Gastrocnemius medialis (tissue), 4 donors: ENCODE measurements at regions not wholly inside any gene's neighbourhood (a gene's known extent, or its start where the extent isn't known, plus 50 kb on each side); places are given as distances from the start of the nearest gene placed in this dataset.
"Not testable (repeated sequence)": the region's sequence is repeated elsewhere in the genome, so short reads cannot be mapped to it uniquely, and the experiment has no call there.

ENCODE experiments used
- ATAC-seq, 2 donors: fragments of 150-250 bp; one replicate each; pipeline ENCODE4 v1.9.1; 2016
- DNase-seq, 2 donors: peaks; one replicate each; pipeline ENCODE4 v3.0.0-alpha.2; 2019
- H3K27ac ChIP-seq, 4 donors: fragments of 200-600 bp; sonication (generic); 1 replicate in 1 of 4; 2 replicates in 3 of 4; pipeline ENCODE4 v1.5.1; 2016 to 2018; ENCODE audit warnings: mild to moderate bottlenecking in 2 of 4, moderate library complexity in 1 of 4
- H3K27me3 ChIP-seq, 3 donors: fragments of 200-600 bp; sonication (generic) in 2 of 3; 1 replicate in 1 of 3; 2 replicates in 2 of 3; pipeline versions ENCODE4 v1.5.1 to v1.6.0; 2016 to 2019; ENCODE audit warnings: mild to moderate bottlenecking in 1 of 3, moderate library complexity in 1 of 3
- H3K36me3 ChIP-seq, 2 donors: fragments of 200-600 bp; sonication (generic) in 1 of 2; one replicate each; pipeline ENCODE4 v1.5.1; 2017 to 2018
- H3K4me1 ChIP-seq, 2 donors: fragments of 200-600 bp; sonication (generic) in 1 of 2; one replicate each; pipeline ENCODE4 v1.5.1; 2016 to 2017; ENCODE audit warnings: mild to moderate bottlenecking in 2 of 2
- H3K4me3 ChIP-seq, 4 donors: fragments of 200-600 bp; sonication (generic) in 3 of 4; 1 replicate in 1 of 4; 2 replicates in 3 of 4; pipeline ENCODE4 v1.5.1; 2016 to 2019; ENCODE audit warnings: mild to moderate bottlenecking in 2 of 4
- H3K9me3 ChIP-seq, 3 donors: fragments of 200-600 bp; sonication (generic) in 2 of 3; 1 replicate in 1 of 3; 2 replicates in 2 of 3; pipeline ENCODE4 v1.5.1; 2016 to 2019
- POLR2A ChIP-seq, 2 donors: fragments of 450-650 bp; IDR thresholded peaks; one replicate each; pipeline ENCODE4 v1.6.1; 2017; ENCODE audit warnings: antibody characterized with exemption in 2 of 2, mild to moderate bottlenecking in 2 of 2, moderate library complexity in 2 of 2
- in situ Hi-C, 4 donors: fragments of 200-750 bp; cut with MboI; loops; one replicate each; pipeline versions ENCODE4 v1.15.0 to v1.8.0; 2017; ENCODE audit warnings: low sequenced_read_pairs in 4 of 4
- intact Hi-C: fragments of 100-400 bp; cut with DNase I; formaldehyde crosslinking; loops from one replicate; pipeline ENCODE4 v1.15.1; 2023; ENCODE audit warnings: low total_unique reads
- TF ChIP-seq, protein P1 (sequence below), 5 experiments: fragments of 450-650 bp in 3 of 5; fragments of 200-600 bp in 2 of 5; sonication (generic) in 2 of 5; IDR thresholded peaks in 4 of 5; conservative IDR thresholded peaks in 1 of 5; 1 replicate in 4 of 5; 2 replicates in 1 of 5; pipeline ENCODE4 v1.5.1; 2016 to 2019; ENCODE audit warnings: antibody characterized with exemption in 5 of 5, mild to moderate bottlenecking in 3 of 5, moderate library complexity in 3 of 5

DNA sequence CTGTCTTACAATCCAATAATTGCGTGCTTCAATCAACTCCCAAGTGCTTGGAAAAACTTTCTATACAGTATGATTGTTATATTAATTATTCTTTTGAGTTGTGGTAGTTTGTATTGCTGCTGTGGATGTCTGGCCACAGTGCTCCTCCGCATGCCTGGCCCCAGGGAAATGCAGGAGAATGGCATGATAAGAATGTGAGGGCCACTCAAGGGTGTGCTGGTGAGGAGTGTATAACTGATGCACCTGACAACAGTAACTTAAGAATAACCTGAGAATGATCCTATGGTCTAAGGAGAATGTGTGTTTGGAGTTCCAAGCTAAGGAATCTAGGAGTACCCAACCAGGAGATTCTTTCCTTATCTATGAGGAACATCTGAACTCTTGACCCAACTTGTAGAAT is 152.9 kb upstream of the APC start:
- H3K27ac ChIP-seq: no peak overlapping the region
- DNase-seq (no peak), ATAC-seq (no peak)
- TF ChIP-seq, protein P1, sequence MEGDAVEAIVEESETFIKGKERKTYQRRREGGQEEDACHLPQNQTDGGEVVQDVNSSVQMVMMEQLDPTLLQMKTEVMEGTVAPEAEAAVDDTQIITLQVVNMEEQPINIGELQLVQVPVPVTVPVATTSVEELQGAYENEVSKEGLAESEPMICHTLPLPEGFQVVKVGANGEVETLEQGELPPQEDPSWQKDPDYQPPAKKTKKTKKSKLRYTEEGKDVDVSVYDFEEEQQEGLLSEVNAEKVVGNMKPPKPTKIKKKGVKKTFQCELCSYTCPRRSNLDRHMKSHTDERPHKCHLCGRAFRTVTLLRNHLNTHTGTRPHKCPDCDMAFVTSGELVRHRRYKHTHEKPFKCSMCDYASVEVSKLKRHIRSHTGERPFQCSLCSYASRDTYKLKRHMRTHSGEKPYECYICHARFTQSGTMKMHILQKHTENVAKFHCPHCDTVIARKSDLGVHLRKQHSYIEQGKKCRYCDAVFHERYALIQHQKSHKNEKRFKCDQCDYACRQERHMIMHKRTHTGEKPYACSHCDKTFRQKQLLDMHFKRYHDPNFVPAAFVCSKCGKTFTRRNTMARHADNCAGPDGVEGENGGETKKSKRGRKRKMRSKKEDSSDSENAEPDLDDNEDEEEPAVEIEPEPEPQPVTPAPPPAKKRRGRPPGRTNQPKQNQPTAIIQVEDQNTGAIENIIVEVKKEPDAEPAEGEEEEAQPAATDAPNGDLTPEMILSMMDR (IDR thresholded peaks at IDR 0.05 in 4 of 5, conservative IDR thresholded peaks at IDR 0.05 in 1 of 5): no peak
- TF ChIP-seq POLR2A (IDR thresholded peaks at IDR 0.05): no peak
- H3K4me3 ChIP-seq: no peak overlapping the region
- intact Hi-C loops (no loop called here), in situ Hi-C loops (no loop called here)
- H3K36me3 ChIP-seq: no peaks in the 10 kb centered on the region
- H3K4me1 ChIP-seq: no peaks in the 10 kb centered on the region
- no peaks in the 10 kb centered on the region for H3K9me3 ChIP-seq
- no peaks in the 10 kb centered on the region for H3K27me3 ChIP-seq

DNA sequence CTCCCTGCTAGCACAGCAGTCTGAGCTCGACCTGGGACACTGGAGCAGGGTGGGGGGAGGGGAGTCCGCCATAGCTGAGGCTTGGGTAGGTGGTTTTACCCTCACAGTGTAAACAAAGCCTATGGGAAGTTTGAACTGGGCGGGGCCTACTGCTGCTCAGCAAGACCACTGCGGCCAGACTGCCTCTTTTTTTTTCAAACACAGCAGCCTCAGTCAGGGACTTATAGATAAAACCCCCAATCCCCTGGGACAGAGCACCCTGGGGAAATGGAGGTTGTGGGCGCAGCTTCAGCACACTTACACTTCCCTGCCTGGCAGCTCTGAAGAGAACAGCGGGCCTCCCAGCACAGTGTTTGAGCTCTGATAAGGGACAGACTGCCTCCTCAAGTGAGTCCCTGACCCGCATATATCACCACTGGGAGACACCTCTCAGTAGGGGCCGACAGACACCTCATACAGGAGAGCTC is 151.1 kb upstream of the APC start:
- no peak for DNase-seq
- intact Hi-C loops (no loop called here), in situ Hi-C loops (no loop called here)
- Histone ChIP-seq H3K36me3 (no peaks in the 10 kb centered on the region), H3K9me3 (no peaks in the 10 kb centered on the region), H3K27ac (no peak overlapping the region), H3K4me1 (no peaks in the 10 kb centered on the region), H3K4me3 (no peak overlapping the region), H3K27me3 (no peaks in the 10 kb centered on the region)
- TF ChIP-seq, protein P1 (IDR thresholded peaks at IDR 0.05 in 4 of 5, conservative IDR thresholded peaks at IDR 0.05 in 1 of 5): no peak
- TF ChIP-seq POLR2A (IDR thresholded peaks at IDR 0.05): no peak
- ATAC-seq: no peak

DNA sequence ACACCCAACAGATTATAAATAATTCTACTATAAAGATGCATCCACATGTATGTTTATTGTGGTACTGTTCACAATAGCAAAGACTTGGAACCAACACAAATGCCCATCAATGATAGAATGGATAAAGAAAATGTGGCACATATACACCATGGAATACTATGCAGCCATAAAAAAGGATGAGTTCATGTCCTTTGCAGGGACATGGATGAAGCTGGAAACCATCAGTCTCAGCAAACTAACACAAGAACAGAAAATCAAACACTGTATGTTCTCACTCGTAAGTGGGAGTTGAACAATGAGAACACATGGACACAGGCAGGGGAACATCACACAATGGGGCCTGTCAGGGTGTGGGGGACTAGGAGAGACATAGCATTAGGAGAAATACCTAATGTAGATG is 146.8 kb upstream of the APC start:
- H3K36me3 ChIP-seq, DNase-seq, H3K27ac ChIP-seq, ATAC-seq, in situ Hi-C loops, H3K9me3 ChIP-seq, intact Hi-C loops, H3K4me1 ChIP-seq, H3K4me3 ChIP-seq, H3K27me3 ChIP-seq: not testable (repeated sequence)

DNA sequence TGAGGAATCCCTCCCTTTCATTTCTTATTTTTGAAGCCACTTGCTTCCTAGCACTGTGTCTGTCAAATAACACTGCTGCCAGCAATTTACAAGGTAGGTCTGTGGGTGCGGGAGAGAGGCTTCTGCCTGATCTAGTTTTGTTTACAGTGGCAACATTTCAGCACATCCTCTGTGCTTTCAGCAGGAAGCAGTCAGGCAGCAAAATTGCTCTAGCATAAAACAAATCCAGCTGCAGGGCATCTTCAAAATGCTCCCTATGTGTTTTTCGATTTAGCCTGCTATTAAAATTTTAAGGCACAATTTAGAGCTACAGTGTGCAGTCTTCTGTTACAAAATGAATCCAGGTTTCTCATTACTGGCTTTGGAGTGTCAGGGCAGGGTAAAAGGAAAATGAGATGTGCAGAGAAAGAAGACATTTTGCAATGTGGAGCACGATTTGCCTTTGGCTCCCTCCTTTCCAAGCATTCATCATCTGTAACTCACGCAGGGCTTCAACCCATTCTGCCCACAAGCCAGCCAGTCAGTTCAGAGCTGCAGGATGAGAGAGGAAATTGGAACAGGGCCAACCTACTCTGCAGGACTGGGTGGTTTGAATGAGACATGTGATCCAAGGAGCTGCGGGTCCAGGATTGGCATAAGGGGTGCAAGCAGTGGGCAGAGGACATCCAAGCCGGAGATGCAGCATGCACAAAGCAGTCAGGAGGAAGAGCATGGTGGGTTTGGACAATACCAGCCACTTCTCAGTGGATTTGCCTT is 143.4 kb upstream of the APC start:
- no peak for DNase-seq
- Histone ChIP-seq H3K9me3 (no peaks in the 10 kb centered on the region), H3K27ac (no peak overlapping the region), H3K27me3 (no peaks in the 10 kb centered on the region), H3K4me3 (no peak overlapping the region), H3K4me1 (no peaks in the 10 kb centered on the region), H3K36me3 (no peaks in the 10 kb centered on the region)
- intact Hi-C loops (no loop called here), in situ Hi-C loops (no loop called here)
- ATAC-seq: no peak
- TF ChIP-seq POLR2A (IDR thresholded peaks at IDR 0.05): no peak
- TF ChIP-seq, protein P1 (IDR thresholded peaks at IDR 0.05 in 4 of 5, conservative IDR thresholded peaks at IDR 0.05 in 1 of 5): no peak

DNA sequence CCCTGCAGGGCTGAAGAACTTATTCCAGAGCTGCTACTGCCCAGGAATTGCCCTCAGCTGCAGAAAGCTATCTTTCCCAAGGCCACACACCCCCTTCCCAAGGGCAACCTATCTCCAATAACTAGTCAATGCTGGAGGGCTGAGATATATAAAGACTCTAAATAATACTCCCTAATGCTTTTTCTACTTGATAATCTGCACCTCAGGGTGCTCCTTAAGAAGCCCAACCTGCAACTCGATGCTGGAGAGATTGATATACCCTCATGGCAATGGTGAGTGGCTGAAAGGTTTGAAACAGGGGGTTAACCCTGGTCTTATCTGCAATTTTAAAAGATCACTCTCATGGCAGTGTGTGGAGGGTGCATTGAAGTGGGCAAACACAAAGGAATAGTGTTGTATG is 142.7 kb upstream of the APC start:
- no peaks in the 10 kb centered on the region for H3K9me3 ChIP-seq
- DNase-seq (no peak), ATAC-seq (no peak)
- intact Hi-C loops (no loop called here), in situ Hi-C loops (no loop called here)
- H3K36me3 ChIP-seq: no peaks in the 10 kb centered on the region
- no peak overlapping the region for H3K4me3 ChIP-seq
- no peaks in the 10 kb centered on the region for H3K4me1 ChIP-seq
- TF ChIP-seq POLR2A (IDR thresholded peaks at IDR 0.05): no peak
- TF ChIP-seq, protein P1 (IDR thresholded peaks at IDR 0.05 in 4 of 5, conservative IDR thresholded peaks at IDR 0.05 in 1 of 5): no peak
- H3K27me3 ChIP-seq: no peaks in the 10 kb centered on the region
- no peak overlapping the region for H3K27ac ChIP-seq
